Suprapubic skin (tissue), 4 donors: ENCODE measurements at regions not wholly inside any gene's neighbourhood (a gene's known extent, or its start where the extent isn't known, plus 50 kb on each side); places are given as distances from the start of the nearest gene placed in this dataset.
A peak's percentile ranks its signal among the peaks of the same experiment; 100 is the strongest.

ENCODE experiments used
- DNase-seq, 2 donors: peaks; one replicate each; pipeline ENCODE4 v3.0.0-alpha.2; 2019; ENCODE audit warnings: low spot score in 2 of 2
- H3K27ac ChIP-seq: fragments of 200-600 bp; sonication (generic); one replicate; pipeline ENCODE4 v1.5.1; 2019
- H3K27me3 ChIP-seq: fragments of 200-600 bp; sonication (generic); one replicate; pipeline ENCODE4 v1.5.1; 2019
- H3K36me3 ChIP-seq: fragments of 200-600 bp; sonication (generic); one replicate; pipeline ENCODE4 v1.5.1; 2019
- H3K4me1 ChIP-seq: fragments of 200-600 bp; sonication (generic); one replicate; pipeline ENCODE4 v1.5.1; 2019
- H3K4me3 ChIP-seq: fragments of 200-600 bp; sonication (generic); one replicate; pipeline ENCODE4 v1.5.1; 2019; ENCODE audit warnings: mild to moderate bottlenecking
- H3K9me3 ChIP-seq: fragments of 200-600 bp; sonication (generic); one replicate; pipeline ENCODE4 v1.5.1; 2019
- CTCF ChIP-seq, 2 donors: fragments of 200-600 bp in 1 of 2; fragments of 450-650 bp in 1 of 2; sonication (generic) in 1 of 2; IDR thresholded peaks; one replicate each; pipeline ENCODE4 v1.5.1; 2016 to 2019; ENCODE audit warnings: antibody characterized with exemption in 2 of 2, mild to moderate bottlenecking in 1 of 2, moderate library complexity in 1 of 2
- EP300 ChIP-seq: sonication (generic); formaldehyde crosslinking; IDR thresholded peaks from one replicate; pipeline ENCODE4 v1.6.1; 2017; ENCODE audit warnings: antibody characterized with exemption
- POLR2A ChIP-seq, 2 donors: fragments of 450-650 bp; IDR thresholded peaks; one replicate each; pipeline ENCODE4 v1.6.1; 2017; ENCODE audit warnings: antibody characterized with exemption in 2 of 2, mild to moderate bottlenecking in 2 of 2, moderate library complexity in 2 of 2
- POLR2AphosphoS5 ChIP-seq, 3 donors: sonication (generic); formaldehyde crosslinking; IDR thresholded peaks; one replicate each; pipeline ENCODE4 v1.6.1; 2017; ENCODE audit warnings: antibody characterized with exemption in 3 of 3
- WGBS: methylation state at CpG from one replicate; pipeline ENCODE4 v1.1.5; 2018; 5-methylcytosine and 5-hydroxymethylcytosine counted together

GRCh38 chr3:44100298-44100695 is 141.4 kb upstream of the TOPAZ1 start:
- Histone ChIP-seq H3K27me3 (peaks cover 35% of the 10 kb centered on the region), H3K36me3 (no peaks in the 10 kb centered on the region), H3K27ac (no peak overlapping the region), H3K9me3 (no peaks in the 10 kb centered on the region), H3K4me3 (no peak overlapping the region), H3K4me1 (no peaks in the 10 kb centered on the region)
- DNase-seq = peak in 1 of 2 donors; percentile 37
- WGBS = 89% methylated on average over 2 of the region's 2 CpGs
- no peak for TF ChIP-seq POLR2AphosphoS5 (IDR thresholded peaks at IDR 0.05)
- TF ChIP-seq CTCF (IDR thresholded peaks at IDR 0.05) = no peak
- no peak for TF ChIP-seq EP300
- TF ChIP-seq POLR2A (IDR thresholded peaks at IDR 0.05) = no peak

- WGBS = 67% methylated on average over 2 of the region's 2 CpGs
- Histone ChIP-seq H3K36me3 (no peaks in the 10 kb centered on the region), H3K9me3 (no peaks in the 10 kb centered on the region), H3K27ac (no peak overlapping the region), H3K27me3 (peaks cover 21% of the 10 kb centered on the region), H3K4me1 (peaks cover 5% of the 10 kb centered on the region), H3K4me3 (no peak overlapping the region)
- TF ChIP-seq POLR2AphosphoS5 (IDR thresholded peaks at IDR 0.05) (no peak), POLR2A (IDR thresholded peaks at IDR 0.05) (no peak), EP300 (no peak), CTCF (IDR thresholded peaks at IDR 0.05) (no peak)
- DNase-seq = no peak
These were observed 137.6 kb upstream of the TOPAZ1 start for GRCh38 chr3:44104043-44104442.

- Histone ChIP-seq H3K4me1 (peaks cover 5% of the 10 kb centered on the region), H3K27ac (no peak overlapping the region)
- 69% methylated on average over 4 of the region's 4 CpGs for WGBS
These were observed 136.9 kb upstream of the TOPAZ1 start for GRCh38 chr3:44104668-44105321.

GRCh38 chr3:44105571-44105970 is 136.1 kb upstream of the TOPAZ1 start:
- no peaks in the 10 kb centered on the region for H3K36me3 ChIP-seq
- no peak overlapping the region for H3K27ac ChIP-seq
- H3K9me3 ChIP-seq = no peaks in the 10 kb centered on the region
- DNase-seq = no peak
- peaks cover 5% of the 10 kb centered on the region for H3K4me1 ChIP-seq
- H3K27me3 ChIP-seq = peaks cover 20% of the 10 kb centered on the region
- TF ChIP-seq POLR2A (IDR thresholded peaks at IDR 0.05) = no peak
- no peak for TF ChIP-seq POLR2AphosphoS5 (IDR thresholded peaks at IDR 0.05)
- no peak for TF ChIP-seq EP300
- TF ChIP-seq CTCF (IDR thresholded peaks at IDR 0.05) = no peak
- no peak overlapping the region for H3K4me3 ChIP-seq
- 87% methylated on average over 5 of the region's 5 CpGs for WGBS

More at GRCh38 chr3:44104668-44105321, 136.9 kb upstream of the TOPAZ1 start:
- no peak overlapping the region for H3K4me3 ChIP-seq
- no peak for DNase-seq
- peaks cover 20% of the 10 kb centered on the region for H3K27me3 ChIP-seq
- no peaks in the 10 kb centered on the region for H3K36me3 ChIP-seq
- TF ChIP-seq POLR2AphosphoS5 (IDR thresholded peaks at IDR 0.05) (no peak), CTCF (IDR thresholded peaks at IDR 0.05) (no peak), POLR2A (IDR thresholded peaks at IDR 0.05) (no peak), EP300 (no peak)
- H3K9me3 ChIP-seq = no peaks in the 10 kb centered on the region

- H3K27ac ChIP-seq = no peak overlapping the region
- no peak overlapping the region for H3K4me3 ChIP-seq
- TF ChIP-seq POLR2AphosphoS5 (IDR thresholded peaks at IDR 0.05) (no peak), POLR2A (IDR thresholded peaks at IDR 0.05) (no peak)
- no peaks in the 10 kb centered on the region for H3K36me3 ChIP-seq
- WGBS = 25% methylated on average over 6 of the region's 6 CpGs
- no peaks in the 10 kb centered on the region for H3K9me3 ChIP-seq
- peaks cover 12% of the 10 kb centered on the region for H3K27me3 ChIP-seq
- no peak for DNase-seq
- H3K4me1 ChIP-seq = peaks cover 5% of the 10 kb centered on the region
These were observed 134.9 kb upstream of the TOPAZ1 start for GRCh38 chr3:44106756-44107155.

GRCh38 chr3:44108481-44108880 is 133.2 kb upstream of the TOPAZ1 start:
- Histone ChIP-seq H3K4me3 (no peak overlapping the region), H3K27me3 (peaks cover 5% of the 10 kb centered on the region), H3K4me1 (peaks cover 5% of the 10 kb centered on the region), H3K27ac (no peak overlapping the region), H3K36me3 (no peaks in the 10 kb centered on the region), H3K9me3 (no peaks in the 10 kb centered on the region)
- WGBS = 93% methylated on average over 3 of the region's 3 CpGs
- TF ChIP-seq POLR2AphosphoS5 (IDR thresholded peaks at IDR 0.05) = no peak
- TF ChIP-seq POLR2A (IDR thresholded peaks at IDR 0.05) = no peak
- no peak for TF ChIP-seq CTCF (IDR thresholded peaks at IDR 0.05)
- TF ChIP-seq EP300 = no peak
- no peak for DNase-seq
